HepG2 (cell line): ENCODE measurements at regions not wholly inside any gene's neighbourhood (a gene's known extent, or its start where the extent isn't known, plus 50 kb on each side); places are given as distances from the start of the nearest gene placed in this dataset.

Source experiments
- ATAC-seq: fragments of 200-7000 bp; cut with Tn5 transposase; 3 replicates; pipeline ENCODE4 v1.9.1; 2020; ENCODE audit warnings: mild to moderate bottlenecking, moderate library complexity
- BruUV-seq: library from RNA; stranded (reverse); fragments of 400-500 nt; replicated peaks from 2 replicates; lab custom pipeline; 2021; lab: Mats Ljungman, UMichigan
- CTCF ChIA-PET: fragments of 300-600 bp; formaldehyde crosslinking; extraction: SDS; loops from one replicate; lab custom pipeline; 2021; ENCODE audit warnings: low total read pairs, inconsistent platforms, low intra/inter-chr PET ratio; lab: Yijun Ruan, JAX
- POLR2A ChIA-PET: fragments of 350-600 bp; sonication (Branson Sonifier 250); formaldehyde crosslinking; loops from one replicate; lab custom pipeline; 2020; ENCODE audit warnings: antibody characterized with exemption, inconsistent platforms; lab: Yijun Ruan, JAX
- DNase-seq: peaks from one replicate; pipeline ENCODE4 v3.0.0-alpha.2; 2015; ENCODE audit warnings: low spot score
- FAIRE-seq: peaks from 3 replicates; lab custom pipeline; 2011; peaks lifted over from hg19 to GRCh38; lab: Jason Lieb, UNC
- H2AFZ ChIP-seq: one replicate; pipeline ENCODE4 v1.6.1; 2011; ENCODE audit warnings: low read length, inconsistent platforms
- H3K27ac ChIP-seq: fragments of 300-600 bp; 3 replicates; pipeline ENCODE4 v1.8.0; 2011; ENCODE audit warnings: mixed run types, mild to moderate bottlenecking, mixed read lengths, low read length, inconsistent platforms; ENCODE audit not compliant: insufficient read depth; ENCODE audit errors: extremely low read length
- H3K27me3 ChIP-seq, 2 experiments: fragments of 200-600 bp in 1 of 2; 2 replicates in 1 of 2; 3 replicates in 1 of 2; pipeline versions ENCODE4 v1.6.0 to v1.8.0; 2011; ENCODE audit warnings: low read length in 2 of 2, mild to moderate bottlenecking in 2 of 2, moderate library complexity in 2 of 2, inconsistent platforms in 1 of 2; ENCODE audit not compliant: insufficient read depth in 2 of 2, control insufficient read depth in 1 of 2
- H3K36me3 ChIP-seq, 2 experiments: fragments of 200-600 bp in 1 of 2; replicated peaks in 1 of 2; 2 replicates in 1 of 2; 3 replicates in 1 of 2; pipeline versions ENCODE4 v1.5.1 to v1.8.0; 2011; ENCODE audit warnings: low read length in 2 of 2, inconsistent platforms in 1 of 2; ENCODE audit not compliant: insufficient read depth in 2 of 2, control insufficient read depth in 1 of 2
- H3K4me1 ChIP-seq: 2 replicates; pipeline ENCODE4 v1.5.1; 2012; ENCODE audit warnings: low read length, inconsistent platforms; ENCODE audit not compliant: insufficient read depth
- H3K4me2 ChIP-seq: 2 replicates; pipeline ENCODE4 v1.6.0; 2011; ENCODE audit warnings: low read depth, low read length, inconsistent platforms
- H3K4me3 ChIP-seq, 3 experiments: fragments of 200-600 bp in 1 of 3; sonication (generic), shearing (Covaris generic) in 1 of 3; replicated peaks in 1 of 3; 2 replicates each; pipeline ENCODE4 v1.5.1; 2011 to 2016; ENCODE audit warnings: low read length in 3 of 3, inconsistent platforms in 2 of 3, low read depth in 2 of 3, mild to moderate bottlenecking in 2 of 3, control low read depth in 1 of 3, mixed read lengths in 1 of 3; ENCODE audit not compliant: insufficient read depth in 1 of 3
- H3K79me2 ChIP-seq: one replicate; pipeline ENCODE4 v1.6.1; 2011; ENCODE audit warnings: low read length, inconsistent platforms; ENCODE audit not compliant: insufficient read depth
- H3K9ac ChIP-seq: 2 replicates; pipeline ENCODE4 v1.6.0; 2011; ENCODE audit warnings: mild to moderate bottlenecking, low read depth, low read length, inconsistent platforms; ENCODE audit not compliant: insufficient read depth
- H3K9me3 ChIP-seq: 2 replicates; pipeline ENCODE4 v1.5.1; 2012; ENCODE audit warnings: mild to moderate bottlenecking, low read length
- H4K20me1 ChIP-seq: 2 replicates; pipeline ENCODE4 v1.6.0; 2011; ENCODE audit warnings: inconsistent platforms, mild to moderate bottlenecking, low read length, moderate library complexity; ENCODE audit not compliant: insufficient read depth
- CBFB ChIP-seq: sonication (generic); formaldehyde crosslinking; IDR thresholded peaks from 2 replicates; pipeline ENCODE4 v1.4.0; 2020; ENCODE audit warnings: missing genetic modification reagents
- ELF4 ChIP-seq: sonication (generic); formaldehyde crosslinking; IDR thresholded peaks from 2 replicates; pipeline ENCODE4 v1.5.0; 2020; ENCODE audit warnings: missing genetic modification reagents, mild to moderate bottlenecking, moderate library complexity, borderline replicate concordance
- FOXO4 ChIP-seq: sonication (generic); formaldehyde crosslinking; conservative IDR thresholded peaks from 2 replicates; pipeline ENCODE4 v1.8.1; 2023; ENCODE audit warnings: missing genetic modification reagents
- JARID2 ChIP-seq: sonication (generic); formaldehyde crosslinking; IDR thresholded peaks from 2 replicates; pipeline ENCODE4 v1.8.1; 2023; ENCODE audit warnings: missing genetic modification reagents, inconsistent platforms; ENCODE audit not compliant: insufficient replicate concordance
- JUND ChIP-seq: sonication (generic); formaldehyde crosslinking; IDR thresholded peaks from 2 replicates; pipeline ENCODE4 v1.8.0; 2022; ENCODE audit warnings: mild to moderate bottlenecking, missing genetic modification reagents
- KDM2A ChIP-seq: sonication (generic); formaldehyde crosslinking; IDR thresholded peaks from 2 replicates; pipeline ENCODE4 v1.4.0; 2020; ENCODE audit warnings: low read depth, missing genetic modification reagents, borderline replicate concordance
- MEF2D ChIP-seq: sonication (generic); formaldehyde crosslinking; IDR thresholded peaks from 2 replicates; pipeline ENCODE4 v1.5.1; 2020; ENCODE audit warnings: mild to moderate bottlenecking, missing genetic modification reagents
- POLR2AphosphoS2 ChIP-seq: IDR thresholded peaks from 2 replicates; pipeline ENCODE4 v1.6.1; 2011; ENCODE audit warnings: low read depth, low read length, improper control_type of control experiment
- SIX4 ChIP-seq: sonication (generic); formaldehyde crosslinking; IDR thresholded peaks from 2 replicates; pipeline ENCODE4 v1.4.0; 2020; ENCODE audit warnings: missing genetic modification reagents
- SMAD9 ChIP-seq: sonication (generic); formaldehyde crosslinking; IDR thresholded peaks from 2 replicates; pipeline ENCODE4 v1.5.1; 2020; ENCODE audit warnings: mild to moderate bottlenecking, missing genetic modification reagents
- TRIM22 ChIP-seq: fragments of 450-650 bp; IDR thresholded peaks from 2 replicates; pipeline ENCODE4 v1.6.1; 2017
- ZBTB42 ChIP-seq: sonication (generic); formaldehyde crosslinking; IDR thresholded peaks from 2 replicates; pipeline ENCODE4 v1.5.0; 2020; ENCODE audit warnings: mild to moderate bottlenecking, missing genetic modification reagents
- ZFP1 ChIP-seq: IDR thresholded peaks from 2 replicates; pipeline ENCODE4 v1.6.1; 2016
- ZNF230 ChIP-seq: sonication (generic); formaldehyde crosslinking; IDR thresholded peaks from 2 replicates; pipeline ENCODE4 v1.4.0; 2020; ENCODE audit warnings: mild to moderate bottlenecking, missing genetic modification reagents
- ZNF616 ChIP-seq: sonication (generic); formaldehyde crosslinking; IDR thresholded peaks from 2 replicates; pipeline ENCODE4 v1.5.0; 2020; ENCODE audit warnings: low read depth, mild to moderate bottlenecking, missing genetic modification reagents
- ZNF652 ChIP-seq: IDR thresholded peaks from 2 replicates; pipeline ENCODE4 v1.6.1; 2016; ENCODE audit warnings: low read depth, borderline replicate concordance
- ZSCAN25 ChIP-seq: sonication (generic); formaldehyde crosslinking; IDR thresholded peaks from 2 replicates; pipeline ENCODE4 v1.8.0; 2022; ENCODE audit warnings: mild to moderate bottlenecking, missing genetic modification reagents
- ZSCAN29 ChIP-seq: sonication (generic); formaldehyde crosslinking; conservative IDR thresholded peaks from 2 replicates; pipeline ENCODE4 v1.4.0; 2020; ENCODE audit warnings: mild to moderate bottlenecking, missing genetic modification reagents
- WGBS: methylation state at CpG from one replicate; pipeline ENCODE4 v1.1.6; 2017; ENCODE audit warnings: low lambda C conversion rate; 5-methylcytosine and 5-hydroxymethylcytosine counted together
- in situ Hi-C: cut with HindIII; loops from 2 replicates; pipeline ENCODE4 v1.10.0; 2017; ENCODE audit warnings: low pct_unique_long_range_greater_than_20kb; ENCODE audit not compliant: extremely low pct_ligation_motif_present
- intact Hi-C: fragments of 100-400 bp; cut with micrococcal nuclease; formaldehyde crosslinking; loops from one replicate; pipeline ENCODE4 v1.10.0; 2022; ENCODE audit not compliant: unreplicated experiment
- TF ChIP-seq, protein P1 (sequence below): sonication (generic); formaldehyde crosslinking; IDR thresholded peaks from 2 replicates; pipeline ENCODE4 v1.4.0; 2020; ENCODE audit warnings: mild to moderate bottlenecking, missing genetic modification reagents
- TF ChIP-seq, protein P2 (sequence below): sonication (generic); formaldehyde crosslinking; IDR thresholded peaks from 2 replicates; pipeline ENCODE4 v1.4.0; 2020; ENCODE audit warnings: mild to moderate bottlenecking, missing genetic modification reagents
- TF ChIP-seq, protein P3 (sequence below): sonication (generic); formaldehyde crosslinking; IDR thresholded peaks from 2 replicates; pipeline ENCODE4 v1.8.1; 2022; ENCODE audit warnings: low read depth, mild to moderate bottlenecking, missing genetic modification reagents

- no peak for TF ChIP-seq JARID2 (CRISPR knock-in tag)
- no peak for TF ChIP-seq ZNF230 (CRISPR knock-in tag)
- TF ChIP-seq CBFB (CRISPR knock-in tag) = no peak
- no peak for TF ChIP-seq POLR2AphosphoS2
- no peak for TF ChIP-seq ZNF652 (CRISPR knock-in tag)
- TF ChIP-seq ZSCAN29 = no peak
- no peak for TF ChIP-seq KDM2A (CRISPR knock-in tag)
- TF ChIP-seq, protein P1, sequence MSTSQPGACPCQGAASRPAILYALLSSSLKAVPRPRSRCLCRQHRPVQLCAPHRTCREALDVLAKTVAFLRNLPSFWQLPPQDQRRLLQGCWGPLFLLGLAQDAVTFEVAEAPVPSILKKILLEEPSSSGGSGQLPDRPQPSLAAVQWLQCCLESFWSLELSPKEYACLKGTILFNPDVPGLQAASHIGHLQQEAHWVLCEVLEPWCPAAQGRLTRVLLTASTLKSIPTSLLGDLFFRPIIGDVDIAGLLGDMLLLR (CRISPR knock-in tag) = no peak
Observed at GRCh38 chr10:121653608-121654007, 55.4 kb upstream of the FGFR2 start (continued).

- no peaks in the 10 kb centered on the region for H4K20me1 ChIP-seq
- H2AFZ ChIP-seq = no peak overlapping the region
- H3K79me2 ChIP-seq = no peaks in the 10 kb centered on the region
- H3K27ac ChIP-seq = no peak overlapping the region
- H3K27me3 ChIP-seq = peaks cover 0 to 24% of the 10 kb centered on the region in 2 experiments; a peak in 1 of 5 replicates
- no peaks in the 10 kb centered on the region for H3K36me3 ChIP-seq
- H3K4me2 ChIP-seq = no peak overlapping the region
- DNase-seq (no peak), FAIRE-seq (no peak), ATAC-seq (no peak)
- intact Hi-C loops (no loop called here), in situ Hi-C loops (no loop called here)
- H3K4me1 ChIP-seq = no peaks in the 10 kb centered on the region
- H3K4me3 ChIP-seq = no peak overlapping the region
- no peaks in the 10 kb centered on the region for H3K9me3 ChIP-seq
- ChIA-PET POLR2A (no interaction called here), CTCF (no interaction called here)
- no TSS peak for BruUV-seq
- no peak overlapping the region for H3K9ac ChIP-seq
- 36% methylated on average over 8 of the region's 9 CpGs for WGBS
- no peak for TF ChIP-seq MEF2D (CRISPR knock-in tag)
- no peak for TF ChIP-seq ZBTB42 (CRISPR knock-in tag)
- no peak for TF ChIP-seq ZSCAN25 (CRISPR knock-in tag)
- no peak for TF ChIP-seq ZFP1 (CRISPR knock-in tag)
- TF ChIP-seq, protein P2, sequence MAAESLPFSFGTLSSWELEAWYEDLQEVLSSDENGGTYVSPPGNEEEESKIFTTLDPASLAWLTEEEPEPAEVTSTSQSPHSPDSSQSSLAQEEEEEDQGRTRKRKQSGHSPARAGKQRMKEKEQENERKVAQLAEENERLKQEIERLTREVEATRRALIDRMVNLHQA (CRISPR knock-in tag) = no peak
- TF ChIP-seq SMAD9 (CRISPR knock-in tag) = no peak
- no peak for TF ChIP-seq JUND
- no peak for TF ChIP-seq ELF4
- no peak for TF ChIP-seq TRIM22
- TF ChIP-seq FOXO4 = no peak
- TF ChIP-seq, protein P3, sequence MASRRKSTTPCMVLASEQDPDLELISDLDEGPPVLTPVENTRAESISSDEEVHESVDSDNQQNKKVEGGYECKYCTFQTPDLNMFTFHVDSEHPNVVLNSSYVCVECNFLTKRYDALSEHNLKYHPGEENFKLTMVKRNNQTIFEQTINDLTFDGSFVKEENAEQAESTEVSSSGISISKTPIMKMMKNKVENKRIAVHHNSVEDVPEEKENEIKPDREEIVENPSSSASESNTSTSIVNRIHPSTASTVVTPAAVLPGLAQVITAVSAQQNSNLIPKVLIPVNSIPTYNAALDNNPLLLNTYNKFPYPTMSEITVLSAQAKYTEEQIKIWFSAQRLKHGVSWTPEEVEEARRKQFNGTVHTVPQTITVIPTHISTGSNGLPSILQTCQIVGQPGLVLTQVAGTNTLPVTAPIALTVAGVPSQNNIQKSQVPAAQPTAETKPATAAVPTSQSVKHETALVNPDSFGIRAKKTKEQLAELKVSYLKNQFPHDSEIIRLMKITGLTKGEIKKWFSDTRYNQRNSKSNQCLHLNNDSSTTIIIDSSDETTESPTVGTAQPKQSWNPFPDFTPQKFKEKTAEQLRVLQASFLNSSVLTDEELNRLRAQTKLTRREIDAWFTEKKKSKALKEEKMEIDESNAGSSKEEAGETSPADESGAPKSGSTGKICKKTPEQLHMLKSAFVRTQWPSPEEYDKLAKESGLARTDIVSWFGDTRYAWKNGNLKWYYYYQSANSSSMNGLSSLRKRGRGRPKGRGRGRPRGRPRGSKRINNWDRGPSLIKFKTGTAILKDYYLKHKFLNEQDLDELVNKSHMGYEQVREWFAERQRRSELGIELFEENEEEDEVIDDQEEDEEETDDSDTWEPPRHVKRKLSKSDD (CRISPR knock-in tag) = no peak
- no peak for TF ChIP-seq SIX4 (CRISPR knock-in tag)
- TF ChIP-seq ZNF616 (CRISPR knock-in tag) = no peak
Observed at GRCh38 chr10:121648493-121648892, 50.2 kb upstream of the FGFR2 start.
